SK-N-SH treated with all-trans-retinoic acid at 6 μM for 48 hours (cell line): ENCODE measurements at regions not wholly inside any gene's neighbourhood (a gene's known extent, or its start where the extent isn't known, plus 50 kb on each side); places are given as distances from the start of the nearest gene placed in this dataset.

ENCODE experiments used
- ARNTL ChIP-seq: fragments of 450-650 bp; formaldehyde crosslinking; IDR thresholded peaks from 2 replicates; pipeline ENCODE4 v1.5.0; 2020; ENCODE audit warnings: low read depth, mild to moderate bottlenecking, moderate library complexity, borderline replicate concordance
- RARB ChIP-seq: fragments of 250-450 bp; sonication (Bioruptor Pico); IDR thresholded peaks from 2 replicates; pipeline ENCODE4 v1.8.0; 2021; ENCODE audit warnings: mild to moderate bottlenecking, moderate library complexity
- SNAI2 ChIP-seq: fragments of 250-450 bp; sonication (Bioruptor Pico); IDR thresholded peaks from 2 replicates; pipeline ENCODE4 v1.5.0; 2020; ENCODE audit warnings: mild to moderate bottlenecking, moderate library complexity
- ZC3H10 ChIP-seq: fragments of 250-450 bp; sonication (Bioruptor Pico); IDR thresholded peaks from 2 replicates; pipeline ENCODE4 v1.5.1; 2021; ENCODE audit warnings: mild to moderate bottlenecking, moderate library complexity
- ZFP3 ChIP-seq: fragments of 250-450 bp; sonication (Bioruptor Pico); IDR thresholded peaks from 2 replicates; pipeline ENCODE4 v1.5.0; 2020; ENCODE audit warnings: mild to moderate bottlenecking, moderate library complexity
- ZFP30 ChIP-seq: fragments of 450-650 bp; formaldehyde crosslinking; IDR thresholded peaks from 2 replicates; pipeline ENCODE4 v1.5.0; 2022; ENCODE audit warnings: mild to moderate bottlenecking, moderate library complexity

DNA sequence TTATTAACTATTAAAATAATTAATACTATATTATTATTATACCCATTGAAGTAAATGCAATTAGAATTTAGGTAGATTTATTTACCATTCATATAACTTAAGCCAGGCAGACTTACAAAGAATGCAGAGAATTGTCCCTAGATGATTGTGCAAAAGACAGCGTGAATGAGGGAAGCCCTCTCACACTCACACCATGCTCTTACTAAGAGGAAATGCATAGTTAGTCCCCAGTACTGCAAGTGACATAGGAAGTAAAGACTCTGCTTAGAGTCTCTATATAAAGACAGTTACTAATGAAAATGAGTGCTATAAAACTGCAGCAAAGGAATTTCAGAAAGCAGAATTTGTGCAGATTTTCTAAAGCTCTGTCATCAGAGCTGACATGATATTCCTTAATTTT, 270.4 kb downstream of the ZBBX start:
- TF ChIP-seq RARB (CRISPR knock-in tag) (no peak), ZFP30 (CRISPR knock-in tag) (no peak), ZC3H10 (CRISPR knock-in tag) (no peak), ZFP3 (no peak), ARNTL (CRISPR knock-in tag) (no peak), SNAI2 (no peak)
